Keratinocyte (primary cell): ENCODE measurements at regions not wholly inside any gene's neighbourhood (a gene's known extent, or its start where the extent isn't known, plus 50 kb on each side); places are given as distances from the start of the nearest gene placed in this dataset.

Experiments
- DNase-seq: peaks from one replicate; pipeline ENCODE4 v3.0.0-alpha.2; 2011; ENCODE audit warnings: low read depth, missing footprints, low spot score
- FAIRE-seq: peaks from 2 replicates; lab custom pipeline; 2011; peaks lifted over from hg19 to GRCh38; lab: Jason Lieb, UNC
- H2AFZ ChIP-seq: 2 replicates; pipeline ENCODE4 v1.6.0; 2012; ENCODE audit warnings: low read length, control low read depth, inconsistent platforms; ENCODE audit not compliant: control insufficient read depth
- H3K27ac ChIP-seq: 2 replicates; pipeline ENCODE4 v1.5.1; 2011; ENCODE audit warnings: low read length; ENCODE audit not compliant: control insufficient read depth, insufficient read depth
- H3K27me3 ChIP-seq: 3 replicates; pipeline ENCODE4 v1.6.0; 2011; ENCODE audit warnings: low read length; ENCODE audit not compliant: control insufficient read depth, insufficient read depth; ENCODE audit errors: extremely low read depth
- H3K36me3 ChIP-seq, 2 experiments: 2 replicates in 1 of 2; 3 replicates in 1 of 2; pipeline ENCODE4 v1.5.1; 2011; ENCODE audit warnings: low read length in 2 of 2, mild to moderate bottlenecking in 1 of 2; ENCODE audit not compliant: control insufficient read depth in 2 of 2, insufficient read depth in 2 of 2; ENCODE audit errors: extremely low read depth in 1 of 2
- H3K4me1 ChIP-seq: 3 replicates; pipeline ENCODE4 v1.5.1; 2011; ENCODE audit warnings: low read length; ENCODE audit not compliant: control insufficient read depth, insufficient read depth; ENCODE audit errors: extremely low read depth
- H3K4me2 ChIP-seq: 3 replicates; pipeline ENCODE4 v1.6.0; 2011; ENCODE audit warnings: low read depth, low read length; ENCODE audit not compliant: control insufficient read depth, insufficient read depth; ENCODE audit errors: extremely low read depth
- H3K4me3 ChIP-seq, 3 experiments: fragments of 200-600 bp in 1 of 3; sonication (generic) in 1 of 3; 2 replicates in 2 of 3; 3 replicates in 1 of 3; pipeline ENCODE4 v1.5.1; 2011 to 2016; ENCODE audit warnings: low read length in 3 of 3, mild to moderate bottlenecking in 3 of 3, control low read depth in 2 of 3, inconsistent platforms in 1 of 3, low read depth in 1 of 3, mixed read lengths in 1 of 3, mixed run types in 1 of 3, moderate library complexity in 1 of 3; ENCODE audit not compliant: control insufficient read depth in 2 of 3, insufficient read depth in 2 of 3; ENCODE audit errors: extremely low read depth in 1 of 3
- H3K79me2 ChIP-seq: 2 replicates; pipeline ENCODE4 v1.6.0; 2012; ENCODE audit warnings: low read length; ENCODE audit not compliant: control insufficient read depth, insufficient read depth
- H3K9ac ChIP-seq: 3 replicates; pipeline ENCODE4 v1.6.0; 2011; ENCODE audit warnings: low read length; ENCODE audit not compliant: control insufficient read depth, insufficient read depth; ENCODE audit errors: extremely low read depth
- H3K9me1 ChIP-seq: 3 replicates; pipeline ENCODE4 v1.6.0; 2011; ENCODE audit warnings: low read length; ENCODE audit not compliant: control insufficient read depth, insufficient read depth; ENCODE audit errors: extremely low read depth
- H3K9me3 ChIP-seq: 2 replicates; pipeline ENCODE4 v1.5.1; 2012; ENCODE audit warnings: low read depth, low read length; ENCODE audit not compliant: control insufficient read depth
- H4K20me1 ChIP-seq: 3 replicates; pipeline ENCODE4 v1.6.0; 2011; ENCODE audit warnings: low read length; ENCODE audit not compliant: control insufficient read depth, insufficient read depth; ENCODE audit errors: extremely low read depth
- EZH2 ChIP-seq: IDR thresholded peaks from one replicate; pipeline ENCODE4 v1.6.1; 2012; ENCODE audit warnings: inconsistent platforms, mild to moderate bottlenecking, low read length, moderate library complexity
- dilution Hi-C: fragments of 300-500 bp; cut with MboI; formaldehyde crosslinking; loops from one replicate; pipeline ENCODE4 v1.7.0; 2020; ENCODE audit warnings: low sequenced_read_pairs; ENCODE audit not compliant: extremely low pct_ligation_motif_present
- TF ChIP-seq, protein P1 (sequence below), 3 experiments: IDR thresholded peaks in 1 of 3; conservative IDR thresholded peaks in 1 of 3; optimal IDR thresholded peaks in 1 of 3; 2 replicates in 2 of 3; 3 replicates in 1 of 3; pipeline versions ENCODE3 to v1.5.1; 2011; ENCODE audit warnings: low read length in 3 of 3, mild to moderate bottlenecking in 3 of 3, moderate library complexity in 2 of 3, control low read depth in 1 of 3, inconsistent platforms in 1 of 3; ENCODE audit not compliant: insufficient read depth in 2 of 3; ENCODE audit errors: extremely low read depth in 1 of 3

DNA sequence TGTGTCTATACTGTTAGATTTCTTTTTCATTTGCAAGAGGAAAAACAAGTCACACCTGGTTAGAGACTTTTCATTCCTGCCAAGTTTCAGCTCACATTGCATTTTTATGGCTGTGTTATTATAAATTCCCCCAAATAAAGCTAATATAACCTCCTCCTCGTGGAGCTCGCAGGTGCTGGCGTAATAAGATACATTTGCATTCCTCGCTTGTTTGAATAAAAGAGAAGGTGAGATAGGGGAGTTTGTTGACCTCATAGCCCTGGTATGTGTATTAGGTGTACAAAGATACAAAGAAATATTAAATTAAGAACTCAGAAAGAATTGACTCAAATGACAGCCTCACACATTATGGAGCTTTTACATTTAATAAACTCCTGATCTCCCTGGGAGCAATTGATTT, 257.7 kb upstream of the SP8 start:
- Histone ChIP-seq H3K27ac (no peak overlapping the region), H3K9me3 (no peaks in the 10 kb centered on the region), H3K36me3 (no peaks in the 10 kb centered on the region), H4K20me1 (no peaks in the 10 kb centered on the region), H3K4me3 (no peak overlapping the region), H3K9me1 (no peaks in the 10 kb centered on the region), H3K4me2 (no peak overlapping the region), H3K79me2 (no peaks in the 10 kb centered on the region), H3K4me1 (no peaks in the 10 kb centered on the region), H3K27me3 (no peaks in the 10 kb centered on the region), H3K9ac (no peak overlapping the region), H2AFZ (no peak overlapping the region)
- TF ChIP-seq EZH2, result no peak
- TF ChIP-seq, protein P1, sequence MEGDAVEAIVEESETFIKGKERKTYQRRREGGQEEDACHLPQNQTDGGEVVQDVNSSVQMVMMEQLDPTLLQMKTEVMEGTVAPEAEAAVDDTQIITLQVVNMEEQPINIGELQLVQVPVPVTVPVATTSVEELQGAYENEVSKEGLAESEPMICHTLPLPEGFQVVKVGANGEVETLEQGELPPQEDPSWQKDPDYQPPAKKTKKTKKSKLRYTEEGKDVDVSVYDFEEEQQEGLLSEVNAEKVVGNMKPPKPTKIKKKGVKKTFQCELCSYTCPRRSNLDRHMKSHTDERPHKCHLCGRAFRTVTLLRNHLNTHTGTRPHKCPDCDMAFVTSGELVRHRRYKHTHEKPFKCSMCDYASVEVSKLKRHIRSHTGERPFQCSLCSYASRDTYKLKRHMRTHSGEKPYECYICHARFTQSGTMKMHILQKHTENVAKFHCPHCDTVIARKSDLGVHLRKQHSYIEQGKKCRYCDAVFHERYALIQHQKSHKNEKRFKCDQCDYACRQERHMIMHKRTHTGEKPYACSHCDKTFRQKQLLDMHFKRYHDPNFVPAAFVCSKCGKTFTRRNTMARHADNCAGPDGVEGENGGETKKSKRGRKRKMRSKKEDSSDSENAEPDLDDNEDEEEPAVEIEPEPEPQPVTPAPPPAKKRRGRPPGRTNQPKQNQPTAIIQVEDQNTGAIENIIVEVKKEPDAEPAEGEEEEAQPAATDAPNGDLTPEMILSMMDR (optimal IDR thresholded peaks at IDR 0.05 in 1 of 3, IDR thresholded peaks at IDR 0.05 in 1 of 3, conservative IDR thresholded peaks at IDR 0.05 in 1 of 3; ENCODE audit: extremely low read depth in 1 of 3, insufficient read depth in 2 of 3, low read length in 3 of 3), result no peak
- dilution Hi-C loops, result no loop called here
- DNase-seq, result no peak
- FAIRE-seq, result no peak

DNA sequence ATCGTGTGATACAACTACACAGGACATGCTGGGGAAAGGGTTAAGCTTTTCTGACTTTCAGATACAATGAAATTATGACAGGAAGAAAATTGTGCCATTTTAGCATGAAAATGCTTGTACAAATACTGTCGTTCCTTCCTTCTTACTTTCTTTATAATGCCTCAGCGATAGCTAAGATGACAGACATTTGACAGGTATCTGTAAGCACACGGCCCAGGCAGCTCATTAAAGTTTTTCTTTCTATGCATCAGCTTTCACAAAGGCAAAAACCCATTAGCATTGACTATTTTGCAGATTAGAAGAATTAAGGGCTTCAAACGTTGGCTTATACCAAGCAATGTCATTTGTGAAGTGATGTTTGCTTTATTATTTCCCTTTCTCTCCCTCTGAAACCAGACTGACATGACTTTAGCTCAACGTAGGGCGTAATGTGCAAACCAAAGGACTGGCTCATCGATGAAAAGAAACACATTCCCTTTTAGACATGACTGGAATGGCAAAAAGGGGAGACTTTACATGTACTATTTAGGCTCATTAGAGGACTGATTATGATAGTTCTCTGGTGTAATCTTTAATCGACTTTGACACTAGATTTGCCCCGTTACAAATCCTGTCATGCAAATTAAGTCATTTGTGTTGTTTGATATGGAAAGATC, 258.4 kb upstream of the SP8 start:
- Histone ChIP-seq H4K20me1 (no peaks in the 10 kb centered on the region), H3K79me2 (no peaks in the 10 kb centered on the region), H3K36me3 (no peaks in the 10 kb centered on the region), H3K9me1 (no peaks in the 10 kb centered on the region), H3K4me1 (no peaks in the 10 kb centered on the region), H2AFZ (no peak overlapping the region), H3K4me2 (no peak overlapping the region), H3K9ac (no peak overlapping the region), H3K4me3 (no peak overlapping the region), H3K9me3 (no peaks in the 10 kb centered on the region), H3K27me3 (no peaks in the 10 kb centered on the region), H3K27ac (no peak overlapping the region)
- TF ChIP-seq, protein P1 (optimal IDR thresholded peaks at IDR 0.05 in 1 of 3, IDR thresholded peaks at IDR 0.05 in 1 of 3, conservative IDR thresholded peaks at IDR 0.05 in 1 of 3; ENCODE audit: extremely low read depth in 1 of 3, insufficient read depth in 2 of 3, low read length in 3 of 3), result no peak
- TF ChIP-seq EZH2, result no peak
- dilution Hi-C loops, result no loop called here
- no peak for FAIRE-seq
- no peak for DNase-seq
